ENCODE measurements at regions not wholly inside any gene's neighbourhood (a gene's known extent, or its start where the extent isn't known, plus 50 kb on each side); places are given as distances from the start of the nearest gene placed in this dataset.

- WGBS, result 86% methylated on average over 3 of the region's 3 CpGs
- no peaks in the 10 kb centered on the region for H3K27me3 ChIP-seq
- no peak overlapping the region for H3K4me3 ChIP-seq
- no peaks in the 10 kb centered on the region for H3K9me3 ChIP-seq
- no peak overlapping the region for H3K27ac ChIP-seq
- DNase-seq (ENCODE audit: low spot score in 2 of 2), result no peak
- H3K4me1 ChIP-seq, result no peaks in the 10 kb centered on the region
- no peak for TF ChIP-seq EP300 (IDR thresholded peaks at IDR 0.05)
- no peak for TF ChIP-seq POLR2A (IDR thresholded peaks at IDR 0.05)
- no peak for TF ChIP-seq POLR2AphosphoS5 (IDR thresholded peaks at IDR 0.05)
- TF ChIP-seq CTCF (IDR thresholded peaks at IDR 0.05), result no peak
- no peaks in the 10 kb centered on the region for H3K36me3 ChIP-seq
Measured at GRCh38 chr3:25097023-25097422, 331.0 kb upstream of the RARB start.

- H3K36me3 ChIP-seq, result no peaks in the 10 kb centered on the region
- 86% methylated on average over 9 of the region's 9 CpGs for WGBS
Measured at GRCh38 chr3:25099666-25100065, 328.4 kb upstream of the RARB start.

GRCh38 chr3:25103391-25103790 lies 324.7 kb upstream of the RARB start:
- Histone ChIP-seq H3K36me3 (no peaks in the 10 kb centered on the region), H3K4me1 (no peaks in the 10 kb centered on the region), H3K27ac (no peak overlapping the region), H3K9me3 (no peaks in the 10 kb centered on the region), H3K4me3 (no peak overlapping the region), H3K27me3 (no peaks in the 10 kb centered on the region)
- TF ChIP-seq CTCF (IDR thresholded peaks at IDR 0.05) (no peak), POLR2A (IDR thresholded peaks at IDR 0.05) (no peak), POLR2AphosphoS5 (IDR thresholded peaks at IDR 0.05) (no peak), EP300 (IDR thresholded peaks at IDR 0.05) (no peak)
- 40% methylated on average over 3 of the region's 3 CpGs for WGBS
- DNase-seq (ENCODE audit: low spot score in 2 of 2), result no peak

More at GRCh38 chr3:25099666-25100065, 328.4 kb upstream of the RARB start:
- H3K27me3 ChIP-seq, result no peaks in the 10 kb centered on the region
- H3K27ac ChIP-seq, result no peak overlapping the region
- H3K4me1 ChIP-seq, result no peaks in the 10 kb centered on the region
- TF ChIP-seq POLR2AphosphoS5 (IDR thresholded peaks at IDR 0.05) (no peak), CTCF (IDR thresholded peaks at IDR 0.05) (no peak), EP300 (IDR thresholded peaks at IDR 0.05) (no peak), POLR2A (IDR thresholded peaks at IDR 0.05) (no peak)
- DNase-seq (ENCODE audit: low spot score in 2 of 2), result no peak
- H3K4me3 ChIP-seq, result no peak overlapping the region
- no peaks in the 10 kb centered on the region for H3K9me3 ChIP-seq

GRCh38 chr3:25107918-25108617 lies 320.0 kb upstream of the RARB start:
- Histone ChIP-seq H3K9me3 (no peaks in the 10 kb centered on the region), H3K4me3 (no peak overlapping the region), H3K27ac (no peak overlapping the region), H3K36me3 (no peaks in the 10 kb centered on the region), H3K4me1 (no peaks in the 10 kb centered on the region), H3K27me3 (no peaks in the 10 kb centered on the region)
- TF ChIP-seq POLR2A (IDR thresholded peaks at IDR 0.05) (no peak), EP300 (IDR thresholded peaks at IDR 0.05) (no peak), CTCF (IDR thresholded peaks at IDR 0.05) (no peak), POLR2AphosphoS5 (IDR thresholded peaks at IDR 0.05) (no peak)
- WGBS, result 84% methylated on average over 9 of the region's 9 CpGs
- DNase-seq (ENCODE audit: low spot score in 2 of 2), result no peak

- no peak for TF ChIP-seq POLR2A (IDR thresholded peaks at IDR 0.05)
- no peak for TF ChIP-seq EP300 (IDR thresholded peaks at IDR 0.05)
- TF ChIP-seq POLR2AphosphoS5 (IDR thresholded peaks at IDR 0.05), result no peak
- TF ChIP-seq CTCF (IDR thresholded peaks at IDR 0.05), result no peak
- WGBS, result 66% methylated on average over 2 of the region's 2 CpGs
Measured at GRCh38 chr3:25110642-25111041, 317.4 kb upstream of the RARB start.

More at GRCh38 chr3:25110642-25111041, 317.4 kb upstream of the RARB start:
- Histone ChIP-seq H3K4me1 (no peaks in the 10 kb centered on the region), H3K27me3 (no peaks in the 10 kb centered on the region), H3K4me3 (no peak overlapping the region), H3K36me3 (no peaks in the 10 kb centered on the region), H3K9me3 (no peaks in the 10 kb centered on the region), H3K27ac (no peak overlapping the region)
- DNase-seq (ENCODE audit: low spot score in 2 of 2), result no peak

Data from suprapubic skin (tissue), 4 donors.